ENCODE measurements at regions not wholly inside any gene's neighbourhood (a gene's known extent, or its start where the extent isn't known, plus 50 kb on each side); places are given as distances from the start of the nearest gene placed in this dataset.
"Not testable (repeated sequence)": the region's sequence is repeated elsewhere in the genome, so short reads cannot be mapped to it uniquely, and the experiment has no call there.

DNA sequence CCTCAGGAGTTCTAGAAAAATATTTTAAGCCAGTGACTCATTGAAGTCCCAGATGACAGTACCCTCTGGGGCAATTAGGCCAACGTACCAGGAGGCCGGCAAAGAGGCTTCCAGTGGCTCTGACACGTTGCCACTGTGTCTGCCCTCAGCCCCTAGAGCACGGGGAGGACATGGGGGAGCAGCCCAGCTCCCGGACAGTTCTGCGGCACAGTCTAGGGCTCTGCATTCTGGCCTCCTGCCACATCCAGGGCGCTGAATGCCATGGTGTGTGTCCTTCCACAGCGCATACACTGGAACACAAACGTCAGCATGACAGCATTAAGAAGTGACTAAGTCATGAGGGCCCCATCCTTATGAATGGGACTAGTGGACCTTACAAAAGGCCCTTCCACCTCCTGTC is 156.2 kb downstream of the RNASET2 start:
- POLR2A ChIA-PET: no interaction called here
- H3K4me1 ChIP-seq (ENCODE audit: control extremely low read depth in 1 of 4, control insufficient read depth in 4 of 4, insufficient read depth in 4 of 4, low read length in 3 of 4): no peaks in the 10 kb centered on the region
- 96% methylated on average over 8 of the region's 9 CpGs for WGBS (ENCODE audit: insufficient coverage)
- no peak overlapping the region for H3K4me3 ChIP-seq (ENCODE audit: control insufficient read depth in 1 of 7, extremely low read depth in 1 of 7, insufficient read depth in 4 of 7, low read depth in 2 of 7, low read length in 6 of 7)
- CTCF ChIA-PET: interaction anchor here (1.1 kb wide), 1 partner anchor 189 kb away, joined by 4 read pairs; no protein-coding TSS in a partner anchor
- no peak for DNase-seq
- peaks cover 0 to 4% (median under 1%) of the 10 kb centered on the region in 5 experiments for H3K9me3 ChIP-seq (ENCODE audit: control extremely low read depth in 1 of 5, control insufficient read depth in 4 of 5, insufficient read depth in 2 of 5, low read depth in 1 of 5, low read length in 4 of 5)
- H3K36me3 ChIP-seq (ENCODE audit: control insufficient read depth in 4 of 4, insufficient read depth in 4 of 4, low read length in 3 of 4): no peaks in the 10 kb centered on the region
- H3K27ac ChIP-seq (ENCODE audit: insufficient read depth in 1 of 2, low read depth in 1 of 2, low read length in 2 of 2, poor library complexity in 1 of 2, severe bottlenecking in 2 of 2): no peak overlapping the region
- peaks cover 0 to 7% (median 0%) of the 10 kb centered on the region in 5 experiments for H3K27me3 ChIP-seq (replicated peaks in 2 of 5; ENCODE audit: control insufficient read depth in 4 of 5, insufficient read depth in 5 of 5, low read length in 4 of 5)

DNA sequence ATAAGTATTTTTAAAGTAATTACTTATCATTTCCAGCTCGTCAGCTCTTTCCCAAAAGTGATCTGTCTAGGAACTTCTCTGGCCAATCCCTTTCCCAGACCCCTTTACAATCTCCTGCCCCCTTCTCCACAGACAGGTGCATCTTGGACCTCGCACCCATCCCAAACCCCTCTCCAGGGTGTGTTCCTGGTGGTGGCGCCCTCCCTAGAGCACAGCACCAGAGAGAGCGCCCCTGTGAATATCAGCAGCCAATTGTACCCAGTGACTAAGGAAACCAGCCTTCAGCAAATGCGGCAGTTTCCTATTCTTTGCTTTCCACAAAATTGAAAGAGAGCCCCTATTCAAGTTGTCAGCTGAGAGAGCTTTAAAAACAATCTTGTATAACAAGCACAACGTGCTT is 157.7 kb downstream of the RNASET2 start:
- DNase-seq: no peak
- no peaks in the 10 kb centered on the region for H3K36me3 ChIP-seq (ENCODE audit: control insufficient read depth in 4 of 4, insufficient read depth in 4 of 4, low read length in 3 of 4)
- H3K4me1 ChIP-seq (ENCODE audit: control extremely low read depth in 1 of 4, control insufficient read depth in 4 of 4, insufficient read depth in 4 of 4, low read length in 3 of 4): no peaks in the 10 kb centered on the region
- POLR2A ChIA-PET: no interaction called here
- no peaks in the 10 kb centered on the region for H3K9me3 ChIP-seq (ENCODE audit: control extremely low read depth in 1 of 5, control insufficient read depth in 4 of 5, insufficient read depth in 2 of 5, low read depth in 1 of 5, low read length in 4 of 5)
- peaks cover 0 to 7% (median 0%) of the 10 kb centered on the region in 5 experiments for H3K27me3 ChIP-seq (replicated peaks in 2 of 5; ENCODE audit: control insufficient read depth in 4 of 5, insufficient read depth in 5 of 5, low read length in 4 of 5)
- H3K27ac ChIP-seq (ENCODE audit: insufficient read depth in 1 of 2, low read depth in 1 of 2, low read length in 2 of 2, poor library complexity in 1 of 2, severe bottlenecking in 2 of 2): no peak overlapping the region
- CTCF ChIA-PET: interaction anchor here (0.6 to 1.5 kb wide), 3 partner anchors 12 to 343 kb away, joined by 3 to 5 read pairs (median 5); no protein-coding TSS in a partner anchor
- WGBS (ENCODE audit: insufficient coverage): 78% methylated on average over 5 of the region's 6 CpGs
- H3K4me3 ChIP-seq (ENCODE audit: control insufficient read depth in 1 of 7, extremely low read depth in 1 of 7, insufficient read depth in 4 of 7, low read depth in 2 of 7, low read length in 6 of 7): no peak overlapping the region

DNA sequence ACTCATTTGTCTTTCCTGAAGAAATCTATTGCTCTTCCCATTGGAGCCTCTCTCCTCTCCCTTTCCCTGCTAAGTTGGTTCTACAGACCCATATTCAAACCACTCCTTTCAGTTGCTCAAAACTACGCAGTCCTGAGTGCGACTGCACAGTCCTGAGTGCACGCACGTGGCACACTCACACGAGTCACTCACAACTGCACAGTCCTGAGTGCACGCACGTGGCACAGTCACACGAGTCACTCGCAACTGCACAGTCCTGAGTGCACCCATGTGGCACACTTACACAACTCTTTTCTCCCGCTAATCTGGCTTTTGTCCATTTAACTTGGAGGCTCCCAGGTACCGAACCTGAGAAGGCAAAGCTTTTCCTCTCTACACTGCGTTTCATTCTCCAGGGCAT is 159.7 kb downstream of the RNASET2 start:
- POLR2A ChIA-PET: no interaction called here
- Histone ChIP-seq H3K9me3 (ENCODE audit: control extremely low read depth in 1 of 5, control insufficient read depth in 4 of 5, insufficient read depth in 2 of 5, low read depth in 1 of 5, low read length in 4 of 5) (no peaks in the 10 kb centered on the region), H3K36me3 (ENCODE audit: control insufficient read depth in 4 of 4, insufficient read depth in 4 of 4, low read length in 3 of 4) (no peaks in the 10 kb centered on the region), H3K4me3 (ENCODE audit: control insufficient read depth in 1 of 7, extremely low read depth in 1 of 7, insufficient read depth in 4 of 7, low read depth in 2 of 7, low read length in 6 of 7) (no peak overlapping the region), H3K27ac (ENCODE audit: insufficient read depth in 1 of 2, low read depth in 1 of 2, low read length in 2 of 2, poor library complexity in 1 of 2, severe bottlenecking in 2 of 2) (no peak overlapping the region), H3K27me3 (replicated peaks in 2 of 5; ENCODE audit: control insufficient read depth in 4 of 5, insufficient read depth in 5 of 5, low read length in 4 of 5) (peaks cover 0 to 7% (median 0%) of the 10 kb centered on the region in 5 experiments), H3K4me1 (ENCODE audit: control extremely low read depth in 1 of 4, control insufficient read depth in 4 of 4, insufficient read depth in 4 of 4, low read length in 3 of 4) (no peaks in the 10 kb centered on the region)
- CTCF ChIA-PET: interaction anchor here (1.1 kb wide), 1 partner anchor 155 kb away, joined by 3 read pairs; no protein-coding TSS in a partner anchor
- WGBS (ENCODE audit: insufficient coverage): 94% methylated on average over 11 of the region's 12 CpGs
- DNase-seq: no peak

DNA sequence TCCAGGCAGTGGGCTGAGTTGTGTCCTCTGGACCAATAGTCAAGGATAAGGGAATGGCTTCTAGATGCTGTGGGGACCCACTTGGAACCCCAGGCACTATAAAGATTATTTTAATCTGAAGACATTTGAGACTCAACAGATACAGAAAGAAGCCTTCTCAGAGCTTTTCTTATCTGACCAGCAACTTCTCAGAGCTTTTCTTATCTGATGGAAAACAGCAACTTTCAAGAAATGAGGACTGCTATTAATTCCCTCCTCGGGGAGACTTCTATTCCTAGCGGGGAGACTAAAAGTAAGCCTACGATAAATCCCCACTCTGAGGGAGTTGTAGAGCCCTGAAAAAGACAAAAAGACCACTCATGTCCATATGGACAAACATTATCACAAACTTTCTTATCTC is 160.5 kb downstream of the RNASET2 start:
- H3K36me3 ChIP-seq (ENCODE audit: control insufficient read depth in 4 of 4, insufficient read depth in 4 of 4, low read length in 3 of 4): no peaks in the 10 kb centered on the region
- 83% methylated on average over 2 of the region's 3 CpGs for WGBS (ENCODE audit: insufficient coverage)
- H3K27ac ChIP-seq (ENCODE audit: insufficient read depth in 1 of 2, low read depth in 1 of 2, low read length in 2 of 2, poor library complexity in 1 of 2, severe bottlenecking in 2 of 2): no peak overlapping the region
- H3K4me3 ChIP-seq (ENCODE audit: control insufficient read depth in 1 of 7, extremely low read depth in 1 of 7, insufficient read depth in 4 of 7, low read depth in 2 of 7, low read length in 6 of 7): no peak overlapping the region
- peaks cover 0 to 7% (median 0%) of the 10 kb centered on the region in 5 experiments for H3K27me3 ChIP-seq (replicated peaks in 2 of 5; ENCODE audit: control insufficient read depth in 4 of 5, insufficient read depth in 5 of 5, low read length in 4 of 5)
- DNase-seq: no peak
- no peaks in the 10 kb centered on the region for H3K4me1 ChIP-seq (ENCODE audit: control extremely low read depth in 1 of 4, control insufficient read depth in 4 of 4, insufficient read depth in 4 of 4, low read length in 3 of 4)
- POLR2A ChIA-PET: no interaction called here
- CTCF ChIA-PET: interaction anchor here (1.0 to 1.4 kb wide), 3 partner anchors 20 to 193 kb away, joined by 3 to 4 read pairs (median 3); no protein-coding TSS in a partner anchor
- no peaks in the 10 kb centered on the region for H3K9me3 ChIP-seq (ENCODE audit: control extremely low read depth in 1 of 5, control insufficient read depth in 4 of 5, insufficient read depth in 2 of 5, low read depth in 1 of 5, low read length in 4 of 5)

DNA sequence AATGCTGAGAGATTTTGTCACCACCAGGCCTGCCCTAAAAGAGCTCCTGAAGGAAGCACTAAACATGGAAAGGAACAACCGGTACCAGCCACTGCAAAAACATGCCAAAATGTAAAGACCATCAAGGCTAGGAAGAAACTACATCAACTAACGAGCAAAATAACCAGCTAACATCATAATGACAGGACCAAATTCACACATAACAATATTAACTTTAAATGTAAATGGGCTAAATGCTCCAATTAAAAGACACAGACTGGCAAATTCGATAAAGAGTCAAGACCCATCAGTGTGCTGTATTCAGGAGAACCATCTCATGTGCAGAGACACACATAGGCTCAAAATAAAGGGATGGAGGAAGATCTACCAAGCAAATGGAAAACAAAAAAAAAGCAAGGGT is 163.8 kb upstream of the RPS6KA2 start:
- H3K9me3 ChIP-seq (ENCODE audit: control extremely low read depth in 1 of 5, control insufficient read depth in 4 of 5, insufficient read depth in 2 of 5, low read depth in 1 of 5, low read length in 4 of 5); H3K27me3 ChIP-seq (replicated peaks in 2 of 5; ENCODE audit: control insufficient read depth in 4 of 5, insufficient read depth in 5 of 5, low read length in 4 of 5); DNase-seq; CTCF ChIA-PET; H3K4me3 ChIP-seq (ENCODE audit: control insufficient read depth in 1 of 7, extremely low read depth in 1 of 7, insufficient read depth in 4 of 7, low read depth in 2 of 7, low read length in 6 of 7); H3K4me1 ChIP-seq (ENCODE audit: control extremely low read depth in 1 of 4, control insufficient read depth in 4 of 4, insufficient read depth in 4 of 4, low read length in 3 of 4); H3K36me3 ChIP-seq (ENCODE audit: control insufficient read depth in 4 of 4, insufficient read depth in 4 of 4, low read length in 3 of 4); POLR2A ChIA-PET; H3K27ac ChIP-seq (ENCODE audit: insufficient read depth in 1 of 2, low read depth in 1 of 2, low read length in 2 of 2, poor library complexity in 1 of 2, severe bottlenecking in 2 of 2): not testable (repeated sequence)
- WGBS (ENCODE audit: insufficient coverage): no CpG with 5 or more reads among the region's 3 CpGs

DNA sequence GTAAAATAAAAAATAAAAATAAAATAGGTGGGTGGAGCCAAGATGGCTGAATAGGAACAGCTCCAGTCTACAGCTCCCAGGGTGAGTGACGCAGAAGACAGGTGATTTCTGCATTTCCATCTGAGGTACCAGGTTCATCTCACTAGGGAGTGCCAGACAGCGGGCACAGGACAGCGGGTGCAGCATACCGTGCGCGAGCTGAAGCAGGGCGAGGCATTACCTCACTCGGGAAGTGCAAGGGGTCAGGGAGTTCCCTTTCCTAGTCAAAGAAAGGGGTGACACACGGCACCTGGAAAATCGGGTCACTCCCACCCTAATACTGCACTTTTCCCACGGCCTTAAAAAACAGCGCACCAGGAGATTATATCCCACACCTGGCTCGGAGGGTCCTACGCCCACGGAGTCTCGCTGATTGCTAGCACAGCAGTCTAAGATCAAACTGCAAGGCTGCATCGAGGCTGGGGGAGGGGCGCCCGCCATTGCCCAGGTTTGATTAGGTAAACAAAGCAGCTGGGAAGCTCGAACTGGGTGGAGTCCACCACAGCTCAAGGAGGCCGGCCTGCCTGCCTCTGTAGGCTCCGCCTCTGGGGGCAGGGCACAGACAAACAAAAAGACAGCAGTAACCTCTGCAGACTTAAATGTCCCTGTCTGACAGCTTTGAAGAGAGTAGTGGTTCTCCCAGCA is 161.9 kb upstream of the RPS6KA2 start:
- H3K9me3 ChIP-seq (ENCODE audit: control extremely low read depth in 1 of 5, control insufficient read depth in 4 of 5, insufficient read depth in 2 of 5, low read depth in 1 of 5, low read length in 4 of 5); H3K27ac ChIP-seq (ENCODE audit: insufficient read depth in 1 of 2, low read depth in 1 of 2, low read length in 2 of 2, poor library complexity in 1 of 2, severe bottlenecking in 2 of 2); H3K27me3 ChIP-seq (replicated peaks in 2 of 5; ENCODE audit: control insufficient read depth in 4 of 5, insufficient read depth in 5 of 5, low read length in 4 of 5); H3K4me1 ChIP-seq (ENCODE audit: control extremely low read depth in 1 of 4, control insufficient read depth in 4 of 4, insufficient read depth in 4 of 4, low read length in 3 of 4); POLR2A ChIA-PET; DNase-seq; H3K36me3 ChIP-seq (ENCODE audit: control insufficient read depth in 4 of 4, insufficient read depth in 4 of 4, low read length in 3 of 4); H3K4me3 ChIP-seq (ENCODE audit: control insufficient read depth in 1 of 7, extremely low read depth in 1 of 7, insufficient read depth in 4 of 7, low read depth in 2 of 7, low read length in 6 of 7): not testable (repeated sequence)
- 92% methylated on average over 17 of the region's 22 CpGs for WGBS (ENCODE audit: insufficient coverage)
- CTCF ChIA-PET: interaction anchor here (1.4 to 2.3 kb wide), 2 partner anchors 22 to 354 kb away, joined by 3 to 7 read pairs; no protein-coding TSS in a partner anchor

DNA sequence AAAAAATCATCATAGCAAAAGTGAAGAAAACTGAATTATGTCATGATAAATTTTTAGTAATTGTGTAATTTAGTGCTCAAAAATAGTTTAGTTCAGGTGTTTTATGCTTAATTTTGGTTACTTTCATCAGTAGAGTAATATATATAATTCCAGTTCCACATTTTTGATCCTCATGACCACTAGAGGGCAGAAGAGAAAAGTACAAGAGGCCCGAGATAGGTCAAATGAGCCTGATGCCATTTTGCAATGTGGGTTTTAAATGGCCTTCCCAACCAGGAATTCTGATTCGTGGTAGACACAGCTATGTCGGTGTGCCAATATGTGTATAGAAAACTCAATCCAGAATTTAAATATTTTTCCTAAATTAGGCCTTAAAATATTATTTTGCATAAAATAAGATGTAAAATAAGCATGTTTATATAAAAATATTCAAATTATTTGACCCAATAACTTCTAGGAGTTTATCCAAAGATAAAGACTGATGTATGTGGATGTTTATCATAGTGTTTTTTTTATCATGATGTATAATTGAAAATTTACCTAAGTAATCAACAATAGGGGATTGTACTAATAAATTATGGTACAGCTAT is 159.7 kb upstream of the RPS6KA2 start:
- POLR2A ChIA-PET: no interaction called here
- H3K9me3 ChIP-seq (ENCODE audit: control extremely low read depth in 1 of 5, control insufficient read depth in 4 of 5, insufficient read depth in 2 of 5, low read depth in 1 of 5, low read length in 4 of 5): peaks cover 0 to 2% (median 0%) of the 10 kb centered on the region in 5 experiments
- peak; percentile 63 to 78 (median 73) for DNase-seq
- no CpG with 5 or more reads among the region's 3 CpGs for WGBS (ENCODE audit: insufficient coverage)
- H3K27me3 ChIP-seq (replicated peaks in 2 of 5; ENCODE audit: control insufficient read depth in 4 of 5, insufficient read depth in 5 of 5, low read length in 4 of 5): peaks cover 0 to 2% (median 0%) of the 10 kb centered on the region in 5 experiments
- no peak overlapping the region for H3K4me3 ChIP-seq (ENCODE audit: control insufficient read depth in 1 of 7, extremely low read depth in 1 of 7, insufficient read depth in 4 of 7, low read depth in 2 of 7, low read length in 6 of 7)
- CTCF ChIA-PET: interaction anchor here (0.6 to 4.4 kb wide), 13 partner anchors 12 to 351 kb away, joined by 3 to 44 read pairs (median 4); no protein-coding TSS in a partner anchor
- H3K36me3 ChIP-seq (ENCODE audit: control insufficient read depth in 4 of 4, insufficient read depth in 4 of 4, low read length in 3 of 4): no peaks in the 10 kb centered on the region
- no peak overlapping the region for H3K27ac ChIP-seq (ENCODE audit: insufficient read depth in 1 of 2, low read depth in 1 of 2, low read length in 2 of 2, poor library complexity in 1 of 2, severe bottlenecking in 2 of 2)
- no peaks in the 10 kb centered on the region for H3K4me1 ChIP-seq (ENCODE audit: control extremely low read depth in 1 of 4, control insufficient read depth in 4 of 4, insufficient read depth in 4 of 4, low read length in 3 of 4)
